CMK (cell line): ENCODE measurements at regions not wholly inside any gene's neighbourhood (a gene's known extent, or its start where the extent isn't known, plus 50 kb on each side); places are given as distances from the start of the nearest gene placed in this dataset.

Experiments used
- DNase-seq: peaks from one replicate; pipeline ENCODE4 v3.0.0-alpha.2; 2010; ENCODE audit warnings: low read depth

DNA sequence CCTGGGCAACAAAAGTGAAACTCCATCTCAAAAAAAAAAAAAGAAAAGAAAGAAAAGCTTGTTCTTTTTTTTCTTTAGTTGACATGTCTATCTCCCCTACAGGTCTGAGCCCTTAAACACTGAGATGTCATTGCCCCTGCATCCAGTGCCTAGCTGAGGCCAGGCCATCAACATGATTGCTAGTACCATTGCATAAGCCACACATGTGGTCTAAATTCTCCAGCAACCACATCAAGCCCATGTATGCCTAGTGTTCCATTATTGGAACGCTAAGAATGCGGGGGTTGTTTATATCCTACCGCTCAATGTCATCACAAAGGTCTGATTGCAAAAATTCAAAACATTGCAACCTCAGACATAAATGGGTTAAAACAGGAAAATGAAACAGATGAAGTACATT, 62.7 kb downstream of the NPTX2 start:
- no peak for DNase-seq

DNA sequence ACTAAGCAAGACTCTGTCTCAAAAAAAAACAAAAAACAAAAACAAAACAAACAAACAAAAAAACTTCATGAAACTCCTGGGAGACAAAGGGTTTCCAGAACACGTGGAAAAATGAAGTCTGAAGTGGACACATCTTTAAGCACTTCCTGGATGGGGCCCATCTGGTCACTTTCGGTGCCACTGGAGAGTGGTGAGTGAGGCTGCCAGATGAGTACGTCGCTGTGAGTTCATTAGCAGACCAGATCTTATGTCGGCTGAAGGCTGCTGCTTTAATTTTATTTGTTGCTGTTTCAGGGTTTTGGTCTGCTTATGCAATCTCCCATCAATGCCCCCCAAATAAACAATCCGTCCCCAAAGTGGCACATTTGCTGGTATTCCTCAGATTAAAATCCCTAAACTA, 64.4 kb downstream of the NPTX2 start:
- no peak for DNase-seq

DNA sequence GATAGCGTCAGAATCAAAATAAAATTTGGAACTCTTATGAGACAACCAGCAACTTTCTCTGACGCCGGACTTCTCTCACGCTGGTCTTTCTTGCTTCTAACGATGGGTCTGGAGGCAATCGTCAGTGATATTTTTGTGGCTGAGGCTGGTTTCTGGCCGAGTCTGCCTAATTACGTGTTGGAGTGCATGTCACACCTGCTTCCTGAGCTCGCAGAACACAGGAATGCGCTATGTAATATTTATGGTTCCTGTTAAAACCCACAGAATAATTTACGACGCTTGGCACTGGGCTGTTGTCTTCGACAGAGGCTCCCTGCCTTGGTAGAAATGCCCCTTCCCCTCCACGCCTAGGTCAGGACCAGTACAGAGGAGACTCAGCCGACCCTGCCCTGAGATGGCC, 64.9 kb downstream of the NPTX2 start:
- no peak for DNase-seq

DNA sequence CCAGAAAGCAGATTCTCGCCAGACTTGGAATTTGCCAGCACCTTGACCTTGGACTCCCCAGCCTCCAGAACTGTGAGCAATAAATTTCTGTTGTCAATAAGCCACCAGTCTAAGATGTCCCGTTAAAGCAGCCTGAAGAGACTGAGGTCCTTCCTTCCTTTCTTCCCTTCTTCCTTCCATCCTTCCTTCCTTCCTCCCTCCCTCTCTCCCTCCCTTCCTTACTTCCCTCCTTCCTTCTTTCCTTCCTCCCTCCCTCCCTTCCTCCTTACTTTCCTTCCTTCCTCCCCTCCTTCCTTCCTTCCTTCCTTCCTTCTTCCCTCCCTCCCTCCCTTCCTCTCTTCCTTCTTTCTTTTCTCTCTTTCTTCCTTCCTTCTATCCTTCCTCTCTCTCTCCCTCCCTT, 66.4 kb downstream of the NPTX2 start:
- no peak for DNase-seq

DNA sequence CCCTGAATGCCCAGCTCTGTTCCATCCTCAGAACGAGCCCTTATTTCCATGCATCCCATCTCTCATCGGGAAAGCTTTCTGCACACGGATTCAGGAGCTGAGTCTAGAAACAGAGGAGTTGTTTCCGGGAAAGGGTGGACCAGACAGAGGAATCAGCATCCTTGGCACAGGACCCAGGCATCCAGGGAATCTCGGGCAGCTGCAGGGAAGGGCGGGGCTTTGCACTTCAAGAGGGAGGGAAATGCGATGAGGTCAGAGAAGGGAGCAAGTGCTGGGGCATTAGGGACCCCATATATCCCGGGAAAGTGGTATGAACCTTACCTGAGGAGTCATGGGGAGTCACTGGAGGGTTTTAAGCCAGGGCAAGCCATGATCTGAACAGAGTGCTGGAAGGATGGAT, 68.5 kb downstream of the NPTX2 start:
- DNase-seq, result no peak

DNA sequence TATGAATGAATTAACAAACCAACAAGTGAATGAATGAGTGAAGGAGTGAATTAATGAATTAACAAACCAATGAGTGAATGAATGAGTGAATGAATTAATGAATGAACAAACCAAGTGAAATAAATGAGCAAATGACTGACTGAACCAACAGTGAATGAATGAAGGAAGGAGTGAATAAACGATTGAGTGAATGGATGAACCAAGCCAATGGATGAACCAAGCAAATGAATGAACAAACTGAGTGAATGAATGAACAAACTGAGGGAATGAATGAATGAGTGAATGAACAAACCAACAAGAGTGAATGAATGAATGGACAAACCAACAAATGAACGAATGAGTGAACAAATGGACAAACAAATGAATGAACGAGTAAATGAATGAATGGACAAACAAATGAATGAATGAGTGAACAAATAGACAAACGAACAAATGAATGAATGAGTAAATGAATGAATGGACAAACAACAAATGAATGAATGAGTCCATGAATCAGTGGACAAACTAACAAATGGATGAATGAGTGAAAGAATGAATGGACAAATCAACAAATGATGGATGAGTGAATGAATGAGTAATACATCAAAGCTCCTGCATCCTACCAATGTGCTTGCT, 69.5 kb downstream of the NPTX2 start:
- no peak for DNase-seq

DNA sequence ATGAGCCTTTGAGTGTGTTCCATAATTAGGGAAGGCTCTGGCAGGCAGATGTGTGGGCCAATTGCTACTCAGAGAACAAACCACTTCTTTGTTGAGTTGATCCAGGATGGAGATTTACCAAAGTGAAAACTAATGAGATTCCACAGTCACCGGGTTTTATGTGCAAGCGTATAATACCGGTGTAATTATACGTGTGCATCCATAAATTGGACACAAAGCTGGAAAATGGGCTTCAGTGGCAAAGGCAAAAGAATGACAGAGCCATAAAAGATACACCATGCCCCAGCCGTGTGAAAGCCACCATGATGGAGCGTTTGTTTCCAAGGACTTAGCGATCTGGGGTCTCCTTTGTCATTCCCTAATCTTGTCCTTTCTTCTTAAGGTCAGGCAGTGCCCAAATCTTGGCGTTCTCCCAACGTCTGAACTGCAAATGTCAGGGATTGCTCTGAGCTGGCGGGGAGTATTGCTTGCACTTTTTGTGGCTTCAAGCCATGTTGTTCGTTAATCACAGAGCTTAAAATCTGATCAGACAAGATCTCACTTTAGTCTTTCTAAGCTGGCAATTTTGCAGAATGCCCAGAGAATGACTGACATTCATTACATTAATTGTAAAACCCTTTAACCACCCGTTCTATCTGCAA, 70.1 kb downstream of the NPTX2 start:
- DNase-seq, result no peak

DNA sequence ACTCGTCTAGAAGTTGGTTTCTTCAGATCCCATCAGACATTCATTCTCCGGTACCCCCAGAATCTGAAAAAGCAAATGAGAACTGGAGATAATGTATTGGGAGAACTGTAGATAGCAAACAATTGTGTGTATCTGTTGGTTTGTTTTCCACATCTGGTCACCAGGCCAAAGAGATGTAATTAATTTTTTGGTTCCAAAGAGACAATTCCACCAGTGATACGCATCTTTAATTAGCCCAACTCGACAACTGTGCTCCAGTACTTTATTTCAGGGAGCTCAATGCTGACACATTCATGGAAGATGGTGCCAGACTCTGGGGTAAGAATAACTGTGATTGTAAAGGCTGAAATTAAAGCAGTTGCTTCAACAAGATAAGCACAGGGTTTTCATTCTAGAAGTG, 74.5 kb downstream of the NPTX2 start:
- no peak for DNase-seq

DNA sequence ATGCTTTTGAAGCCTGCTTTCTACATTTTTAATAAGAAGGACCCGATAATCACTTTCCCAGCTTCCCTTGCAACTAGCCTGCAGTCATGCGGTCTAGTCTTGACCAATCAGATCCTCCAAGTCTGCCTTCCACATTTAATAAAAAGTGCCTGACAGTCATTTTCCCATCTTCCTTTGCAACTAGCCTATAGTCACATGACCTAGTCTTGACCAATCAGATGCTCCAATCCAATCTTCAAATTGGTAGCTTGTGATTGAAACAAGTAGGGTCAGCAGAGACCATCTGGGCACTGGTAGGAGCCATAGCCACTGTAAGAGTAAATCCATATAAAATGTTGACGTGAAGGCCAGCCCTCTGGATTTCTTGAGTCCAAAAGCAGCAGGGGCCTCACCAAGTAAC, 80.0 kb downstream of the NPTX2 start:
- DNase-seq, result peak; percentile 3

DNA sequence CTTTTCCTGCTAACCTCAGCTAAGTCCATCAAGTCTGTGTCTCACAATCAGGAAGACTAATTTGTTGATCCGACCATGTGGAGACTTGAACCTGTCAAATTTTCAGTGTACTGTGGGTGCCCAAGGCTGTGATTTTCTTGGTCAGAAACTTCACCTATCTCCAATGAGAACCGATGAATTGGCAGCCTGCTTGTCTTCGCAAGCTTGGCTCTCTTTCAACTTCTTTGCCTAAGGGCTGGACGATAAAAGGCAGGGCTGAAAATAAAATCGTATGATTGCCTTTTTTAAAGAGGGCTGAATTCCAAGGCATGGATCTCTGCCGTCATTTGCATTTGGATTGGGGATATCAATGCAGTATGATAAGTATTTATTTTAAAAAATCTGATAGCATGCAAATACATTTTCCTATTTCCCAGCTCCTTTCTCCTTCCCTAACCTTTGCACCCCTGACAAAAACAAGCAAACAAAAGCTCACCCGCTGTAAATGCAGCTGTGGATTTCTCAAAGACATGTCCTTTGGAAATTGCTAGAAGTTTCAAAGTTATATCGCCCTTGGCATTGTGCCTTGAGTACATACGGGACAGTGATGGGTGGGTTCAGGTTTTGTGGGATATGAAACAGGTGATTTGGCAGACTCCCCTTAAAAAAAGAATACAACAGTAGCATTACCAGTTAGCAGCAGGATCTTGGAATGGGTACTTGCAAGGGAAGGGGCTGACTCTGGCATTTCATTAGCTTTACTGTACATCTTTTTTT, 80.6 kb downstream of the NPTX2 start:
- no peak for DNase-seq

DNA sequence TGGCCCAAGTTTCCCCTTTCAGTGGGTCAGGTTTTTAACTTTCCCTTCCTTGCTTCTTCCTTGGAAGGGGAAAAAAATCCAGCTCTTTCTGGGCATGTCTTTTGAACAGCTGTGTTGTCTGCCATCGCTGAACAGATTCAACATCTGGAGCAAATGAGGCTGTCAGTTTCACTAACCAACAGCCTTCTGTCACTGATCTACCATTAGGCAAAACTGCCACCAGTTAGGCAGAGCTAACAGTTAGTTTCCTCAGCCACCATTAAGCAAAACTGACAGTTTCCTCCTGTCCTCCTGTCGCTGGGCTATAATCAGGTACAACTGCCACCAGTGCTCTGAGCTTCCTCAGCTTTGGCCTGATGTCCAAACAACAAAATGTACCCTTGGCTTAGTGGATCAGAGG, 81.9 kb downstream of the NPTX2 start:
- no peak for DNase-seq

DNA sequence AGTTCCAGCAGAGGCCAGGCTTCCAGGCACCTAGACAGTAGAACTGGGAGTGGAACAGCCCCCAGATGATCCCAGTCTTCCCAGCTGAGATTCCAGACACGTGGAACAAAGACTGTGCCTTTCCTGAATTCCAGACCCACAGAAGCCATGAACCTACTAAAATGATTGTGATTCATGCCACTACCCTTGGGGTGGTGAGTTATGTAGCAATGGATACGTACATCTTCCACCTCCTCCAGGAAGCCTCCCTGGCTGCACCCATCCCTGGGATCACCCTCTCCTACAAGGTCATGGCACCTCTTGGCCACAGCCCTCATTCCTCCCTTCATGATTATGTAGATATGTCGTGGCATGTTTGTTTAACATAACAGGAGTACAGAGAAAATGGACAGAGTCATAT, 83.4 kb downstream of the NPTX2 start:
- no peak for DNase-seq

DNA sequence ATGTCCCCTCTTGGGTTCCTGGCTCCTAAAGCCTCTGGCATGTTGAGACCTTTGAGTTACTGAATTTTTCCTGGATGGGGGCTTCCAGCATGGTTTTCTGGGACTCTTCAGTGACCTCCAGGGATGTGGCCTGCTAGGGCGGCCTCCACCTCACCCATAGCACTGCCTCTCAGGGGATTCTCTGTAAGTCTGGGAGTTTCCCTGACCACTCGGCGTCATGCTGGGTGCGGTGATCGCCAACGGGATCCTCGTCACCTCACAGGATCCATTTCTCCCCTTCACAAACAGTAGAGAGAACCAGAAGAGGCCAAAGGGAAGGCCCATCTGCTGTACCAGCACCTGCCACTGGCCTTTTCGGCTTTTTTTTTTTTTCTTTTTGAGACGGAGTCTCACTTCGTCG, 84.3 kb downstream of the NPTX2 start:
- no peak for DNase-seq

DNA sequence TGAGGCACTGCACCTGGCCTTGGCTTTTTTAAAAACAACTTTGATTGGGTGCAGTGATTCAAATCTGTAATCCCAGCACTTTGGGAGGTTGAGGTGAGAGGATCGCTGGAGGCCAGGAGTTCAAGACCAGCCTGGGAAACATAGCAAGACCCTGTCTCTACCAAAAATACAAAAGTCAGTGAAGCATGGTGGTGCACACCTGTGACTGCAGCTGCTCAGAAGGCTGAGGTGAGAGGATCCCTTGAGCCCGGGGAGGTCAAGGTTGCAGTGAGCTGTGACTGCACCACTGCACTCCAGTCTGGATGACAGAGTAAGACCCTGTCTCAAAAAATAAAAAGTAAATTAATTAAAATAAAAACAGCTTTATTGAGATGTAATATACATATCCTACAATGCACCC, 84.9 kb downstream of the NPTX2 start:
- no peak for DNase-seq

DNA sequence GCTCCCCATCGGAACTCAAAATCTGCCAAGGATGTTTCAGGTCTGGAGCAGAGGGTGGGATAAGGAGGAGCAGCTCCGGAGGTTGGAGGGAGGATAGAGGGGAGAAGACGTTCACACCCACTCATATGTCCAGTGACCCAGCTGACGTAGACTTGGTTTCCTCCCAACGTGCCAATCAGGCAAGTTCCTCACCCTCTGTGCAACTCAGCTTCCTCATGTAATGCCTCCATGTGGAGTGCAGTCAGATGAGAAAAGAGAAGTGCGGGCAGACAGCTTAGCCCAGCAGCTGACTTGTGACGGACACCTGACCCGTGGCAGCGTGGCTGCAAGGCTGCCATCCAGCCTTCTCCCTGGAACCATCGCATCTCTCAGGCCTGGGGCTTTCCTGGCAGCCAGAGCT, 86.8 kb downstream of the NPTX2 start:
- no peak for DNase-seq

DNA sequence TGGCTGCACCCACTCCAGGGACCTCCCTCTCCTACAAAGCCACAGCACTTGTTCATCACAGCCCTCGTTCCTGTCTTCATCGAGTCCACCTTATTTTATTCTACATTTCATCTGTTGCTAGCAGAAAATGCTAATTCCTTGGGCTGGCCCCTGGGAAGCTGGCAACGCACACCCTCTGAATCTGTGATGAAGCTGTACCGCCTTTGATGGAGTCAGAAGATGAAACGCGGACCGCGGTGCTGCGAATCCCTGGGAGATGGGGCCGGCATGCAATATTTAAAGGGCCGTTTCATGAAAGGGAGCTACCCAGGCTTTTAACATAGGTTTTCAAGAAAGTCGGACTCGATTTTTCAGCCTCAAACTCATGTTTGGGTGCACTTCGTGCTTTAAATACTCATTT, 88.5 kb downstream of the NPTX2 start:
- DNase-seq, result no peak

DNA sequence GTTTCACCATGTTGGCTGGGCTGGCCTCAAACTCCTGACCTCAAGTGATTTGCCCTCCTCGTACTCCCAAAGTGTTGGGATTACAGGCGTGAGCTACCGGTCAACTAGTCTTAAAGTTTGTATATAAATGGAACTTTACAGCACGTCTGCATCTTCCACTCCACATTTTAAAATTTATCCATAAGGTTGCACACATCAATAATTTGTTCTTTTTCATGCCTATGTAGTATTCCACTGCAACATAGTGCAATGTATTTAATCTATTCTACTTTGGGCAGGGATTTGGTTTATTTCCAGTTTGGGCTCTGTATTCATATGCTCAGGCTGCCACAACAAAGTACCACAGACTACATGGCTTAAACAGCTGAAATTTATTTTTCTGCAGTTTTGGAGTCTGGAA, 90.0 kb downstream of the NPTX2 start:
- no peak for DNase-seq

DNA sequence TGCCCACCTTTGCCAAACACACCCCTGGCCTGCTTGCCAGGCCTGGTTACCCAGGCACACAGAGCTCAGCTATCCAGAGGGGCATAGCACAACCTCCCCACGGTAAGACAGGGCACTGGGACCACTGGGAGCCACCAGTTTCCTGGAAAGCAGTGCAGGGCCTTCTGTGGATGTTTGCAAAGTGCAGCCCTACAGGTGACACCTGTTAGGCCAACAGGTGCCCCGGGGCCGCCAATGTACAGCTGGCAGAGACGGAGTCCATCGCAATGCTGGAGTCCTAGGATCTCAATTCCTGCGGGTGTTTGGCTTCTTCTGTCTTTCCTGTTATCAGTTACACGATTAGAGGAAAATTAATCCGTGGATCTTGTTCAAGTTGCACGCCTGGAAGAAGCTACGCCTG, 94.9 kb downstream of the NPTX2 start:
- no peak for DNase-seq

DNA sequence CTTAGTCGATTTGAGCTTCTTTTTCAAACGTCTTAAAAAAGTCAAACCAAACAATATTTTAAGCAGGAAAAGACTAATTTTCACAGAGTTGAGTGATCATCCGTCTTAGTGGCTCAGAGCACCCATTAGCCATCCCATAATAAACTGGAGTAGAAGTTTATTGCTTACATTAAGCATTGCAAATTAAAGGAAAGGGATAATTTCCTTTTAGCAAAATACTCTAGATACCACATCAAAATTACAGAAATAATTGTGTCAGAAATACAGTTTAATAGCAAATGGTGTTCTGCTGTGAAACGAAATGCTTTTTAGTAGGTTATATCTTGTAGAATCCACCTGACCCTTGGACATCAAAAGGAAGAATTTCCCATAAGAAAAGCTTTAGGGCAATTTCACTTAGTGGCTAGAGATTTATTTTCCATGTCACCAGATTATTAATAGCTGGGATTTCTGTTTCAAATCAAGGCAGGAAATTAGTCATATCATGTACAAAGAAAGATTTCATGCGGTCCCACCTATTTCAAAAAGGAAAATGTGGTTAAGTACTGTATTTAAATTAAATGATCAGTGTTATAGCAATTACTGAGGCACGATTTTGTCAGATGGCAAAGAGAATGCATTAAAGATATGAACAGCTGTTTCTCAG, 96.2 kb downstream of the NPTX2 start:
- DNase-seq, result no peak

DNA sequence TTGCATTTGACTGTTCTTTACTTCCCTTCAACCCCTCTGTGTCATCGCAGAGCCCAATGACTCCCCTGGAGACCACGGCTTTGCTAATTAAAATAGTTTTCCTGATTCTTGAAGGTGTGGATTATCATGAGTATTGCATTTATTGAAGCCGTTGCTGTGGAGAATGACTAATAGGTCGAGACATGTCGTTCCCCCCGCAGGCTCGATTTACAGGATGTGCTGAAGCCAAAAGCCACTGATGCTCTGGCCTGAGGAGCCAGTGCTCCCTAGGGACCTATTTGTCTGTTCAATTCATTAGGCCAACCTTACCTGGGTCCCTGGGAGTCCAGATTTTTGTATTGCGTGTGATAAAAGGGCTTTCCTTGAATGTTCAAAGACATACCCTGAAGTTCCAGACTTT, 102.3 kb downstream of the NPTX2 start:
- no peak for DNase-seq

DNA sequence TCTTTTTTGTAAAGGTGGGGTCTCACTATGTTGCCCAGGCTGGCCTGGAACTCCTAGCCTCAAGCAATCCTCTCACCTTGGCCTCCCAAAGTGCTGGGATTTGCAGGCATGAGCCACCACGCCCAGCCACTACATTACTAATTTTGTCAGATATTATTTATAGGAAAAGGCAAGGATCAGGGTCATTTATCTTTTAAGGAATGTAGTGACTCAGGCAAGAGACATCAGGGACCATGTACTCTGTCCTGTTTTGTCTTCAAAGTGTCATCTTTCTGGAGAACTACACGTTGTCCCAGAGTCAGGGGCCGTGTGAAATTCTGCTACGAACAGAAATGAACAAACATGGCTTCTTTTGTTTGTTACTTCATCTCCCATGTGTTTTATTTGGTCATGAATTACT, 105.3 kb downstream of the NPTX2 start:
- no peak for DNase-seq

DNA sequence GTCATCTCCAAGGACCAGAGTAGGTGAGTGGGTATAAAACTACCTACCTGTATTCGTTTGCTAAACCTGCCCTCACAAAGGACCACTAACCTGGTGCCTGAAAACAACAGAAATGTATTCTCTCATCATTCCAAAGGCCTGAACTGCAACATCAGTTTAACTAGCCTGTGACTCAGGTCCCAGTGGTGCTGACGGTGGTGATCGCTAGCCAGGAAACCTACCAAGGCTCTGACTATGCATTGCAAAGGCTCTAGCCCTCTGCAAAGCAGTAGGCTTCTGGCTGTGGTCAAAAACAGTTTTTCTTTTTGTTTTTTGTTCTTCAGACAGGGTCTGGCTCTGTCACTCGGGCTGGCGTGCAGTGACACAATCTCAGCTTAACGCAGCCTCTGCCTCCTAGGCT, 107.5 kb downstream of the NPTX2 start:
- no peak for DNase-seq

DNA sequence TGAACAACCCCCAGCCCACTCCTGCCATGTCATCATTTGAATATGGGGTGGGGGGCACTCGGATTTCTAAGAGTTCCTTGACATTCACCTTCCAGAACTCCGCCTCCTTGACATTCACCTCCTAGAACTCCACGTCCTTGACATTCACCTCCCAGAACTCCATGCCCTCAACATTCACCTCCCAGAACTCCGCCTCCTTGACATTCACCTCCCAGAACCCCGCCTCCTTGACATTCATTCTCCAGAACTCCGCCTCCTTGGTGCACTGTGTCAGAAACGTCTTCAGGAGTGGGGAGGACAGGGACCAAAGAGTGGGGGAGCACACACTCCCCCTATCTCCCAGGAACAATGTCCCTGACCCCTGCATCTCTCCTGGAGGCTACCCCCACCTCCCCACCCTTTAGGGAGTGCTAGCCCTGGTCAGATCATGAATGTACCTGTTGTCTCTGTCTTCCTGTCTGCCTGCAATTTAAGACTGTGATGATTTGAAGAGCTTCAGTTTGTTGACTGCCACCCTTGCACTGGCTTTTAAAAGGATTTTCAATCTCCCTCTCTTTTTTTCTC, 110.1 kb downstream of the NPTX2 start:
- no peak for DNase-seq
